Ishikawa (cell line): ENCODE measurements at regions not wholly inside any gene's neighbourhood (a gene's known extent, or its start where the extent isn't known, plus 50 kb on each side); places are given as distances from the start of the nearest gene placed in this dataset.

Experiments
- CEBPB ChIP-seq: IDR thresholded peaks from 2 replicates; pipeline ENCODE4 v1.6.1; 2012
- EP300 ChIP-seq: IDR thresholded peaks from 2 replicates; pipeline ENCODE4 v1.6.1; 2012; ENCODE audit warnings: borderline replicate concordance
- FOXM1 ChIP-seq: IDR thresholded peaks from 2 replicates; pipeline ENCODE4 v1.6.1; 2012; ENCODE audit warnings: low read depth, borderline replicate concordance
- RAD21 ChIP-seq: IDR thresholded peaks from 2 replicates; pipeline ENCODE4 v1.6.1; 2012; ENCODE audit warnings: low read depth
- TF ChIP-seq, protein P1 (sequence below): IDR thresholded peaks from 2 replicates; pipeline ENCODE4 v1.6.1; 2012; ENCODE audit warnings: low read depth, mild to moderate bottlenecking
- TF ChIP-seq, protein P2 (sequence below): IDR thresholded peaks from 2 replicates; pipeline ENCODE4 v1.6.1; 2012
- TF ChIP-seq, protein P3 (sequence below): IDR thresholded peaks from 2 replicates; pipeline ENCODE4 v1.6.1; 2012

DNA sequence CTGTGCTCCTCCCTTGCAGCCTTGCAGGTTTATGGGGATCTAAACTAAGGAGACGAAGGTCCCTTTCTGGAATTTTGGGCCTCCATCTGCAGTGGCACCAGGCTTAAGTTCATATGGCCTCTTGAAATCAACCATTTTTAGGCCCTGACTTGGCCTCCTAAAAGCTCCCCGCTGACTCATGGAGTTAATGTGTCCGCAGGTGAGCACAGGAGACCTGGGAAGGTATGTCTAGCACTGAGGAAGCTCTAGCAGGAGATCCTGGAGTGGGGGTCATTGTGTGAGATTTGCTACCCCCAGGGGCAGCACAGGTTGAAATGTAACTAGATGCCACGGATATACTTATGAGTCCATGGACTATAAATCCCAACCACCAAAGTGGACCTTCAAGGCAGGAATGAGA is 95.9 kb upstream of the CELF4 start:
- TF ChIP-seq EP300 (no peak), RAD21 (no peak), FOXM1 (no peak), CEBPB (no peak)
- TF ChIP-seq, protein P1, sequence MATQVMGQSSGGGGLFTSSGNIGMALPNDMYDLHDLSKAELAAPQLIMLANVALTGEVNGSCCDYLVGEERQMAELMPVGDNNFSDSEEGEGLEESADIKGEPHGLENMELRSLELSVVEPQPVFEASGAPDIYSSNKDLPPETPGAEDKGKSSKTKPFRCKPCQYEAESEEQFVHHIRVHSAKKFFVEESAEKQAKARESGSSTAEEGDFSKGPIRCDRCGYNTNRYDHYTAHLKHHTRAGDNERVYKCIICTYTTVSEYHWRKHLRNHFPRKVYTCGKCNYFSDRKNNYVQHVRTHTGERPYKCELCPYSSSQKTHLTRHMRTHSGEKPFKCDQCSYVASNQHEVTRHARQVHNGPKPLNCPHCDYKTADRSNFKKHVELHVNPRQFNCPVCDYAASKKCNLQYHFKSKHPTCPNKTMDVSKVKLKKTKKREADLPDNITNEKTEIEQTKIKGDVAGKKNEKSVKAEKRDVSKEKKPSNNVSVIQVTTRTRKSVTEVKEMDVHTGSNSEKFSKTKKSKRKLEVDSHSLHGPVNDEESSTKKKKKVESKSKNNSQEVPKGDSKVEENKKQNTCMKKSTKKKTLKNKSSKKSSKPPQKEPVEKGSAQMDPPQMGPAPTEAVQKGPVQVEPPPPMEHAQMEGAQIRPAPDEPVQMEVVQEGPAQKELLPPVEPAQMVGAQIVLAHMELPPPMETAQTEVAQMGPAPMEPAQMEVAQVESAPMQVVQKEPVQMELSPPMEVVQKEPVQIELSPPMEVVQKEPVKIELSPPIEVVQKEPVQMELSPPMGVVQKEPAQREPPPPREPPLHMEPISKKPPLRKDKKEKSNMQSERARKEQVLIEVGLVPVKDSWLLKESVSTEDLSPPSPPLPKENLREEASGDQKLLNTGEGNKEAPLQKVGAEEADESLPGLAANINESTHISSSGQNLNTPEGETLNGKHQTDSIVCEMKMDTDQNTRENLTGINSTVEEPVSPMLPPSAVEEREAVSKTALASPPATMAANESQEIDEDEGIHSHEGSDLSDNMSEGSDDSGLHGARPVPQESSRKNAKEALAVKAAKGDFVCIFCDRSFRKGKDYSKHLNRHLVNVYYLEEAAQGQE: no peak
- TF ChIP-seq, protein P2, sequence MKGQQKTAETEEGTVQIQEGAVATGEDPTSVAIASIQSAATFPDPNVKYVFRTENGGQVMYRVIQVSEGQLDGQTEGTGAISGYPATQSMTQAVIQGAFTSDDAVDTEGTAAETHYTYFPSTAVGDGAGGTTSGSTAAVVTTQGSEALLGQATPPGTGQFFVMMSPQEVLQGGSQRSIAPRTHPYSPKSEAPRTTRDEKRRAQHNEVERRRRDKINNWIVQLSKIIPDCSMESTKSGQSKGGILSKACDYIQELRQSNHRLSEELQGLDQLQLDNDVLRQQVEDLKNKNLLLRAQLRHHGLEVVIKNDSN: no peak
- TF ChIP-seq, protein P3, sequence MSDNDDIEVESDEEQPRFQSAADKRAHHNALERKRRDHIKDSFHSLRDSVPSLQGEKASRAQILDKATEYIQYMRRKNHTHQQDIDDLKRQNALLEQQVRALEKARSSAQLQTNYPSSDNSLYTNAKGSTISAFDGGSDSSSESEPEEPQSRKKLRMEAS: no peak
